HG03521 (cell line): ENCODE measurements at regions not wholly inside any gene's neighbourhood (a gene's known extent, or its start where the extent isn't known, plus 50 kb on each side); places are given as distances from the start of the nearest gene placed in this dataset.

Experiments
- ATAC-seq: cut with Tn5 transposase; IDR thresholded peaks from one replicate; pipeline ENCODE4 v1.9.1; 2021; ENCODE audit warnings: mild to moderate bottlenecking, moderate library complexity; ENCODE audit not compliant: unreplicated experiment

DNA sequence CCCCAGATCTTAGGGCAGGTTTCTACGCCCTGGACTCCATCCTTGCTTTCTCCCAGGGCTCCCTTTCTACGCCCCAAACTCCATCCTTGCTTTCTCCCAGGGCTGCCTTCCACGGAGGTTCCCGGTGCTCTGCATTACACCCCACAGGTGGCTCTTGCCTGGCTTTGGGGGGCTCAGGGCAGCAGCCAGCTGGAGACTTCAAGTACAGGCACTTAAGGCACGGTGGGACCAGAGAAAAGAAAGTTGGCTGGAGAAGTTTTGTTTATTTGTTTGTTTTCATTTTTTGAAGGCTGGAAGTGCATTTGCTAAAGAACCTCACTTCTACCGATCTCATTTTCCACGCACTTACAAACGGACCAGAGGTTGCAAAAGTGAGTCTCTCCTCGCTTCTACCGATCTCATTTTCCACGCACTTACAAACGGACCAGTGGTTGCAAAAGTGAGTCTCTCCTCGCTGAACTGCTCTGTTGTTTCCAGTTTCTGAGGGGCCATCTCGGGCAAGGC, 103.8 kb upstream of the MED13L start:
- ATAC-seq: no peak

GRCh38 chr12:116381744-116382685, 104.5 kb upstream of the MED13L start:
- ATAC-seq: no peak

DNA sequence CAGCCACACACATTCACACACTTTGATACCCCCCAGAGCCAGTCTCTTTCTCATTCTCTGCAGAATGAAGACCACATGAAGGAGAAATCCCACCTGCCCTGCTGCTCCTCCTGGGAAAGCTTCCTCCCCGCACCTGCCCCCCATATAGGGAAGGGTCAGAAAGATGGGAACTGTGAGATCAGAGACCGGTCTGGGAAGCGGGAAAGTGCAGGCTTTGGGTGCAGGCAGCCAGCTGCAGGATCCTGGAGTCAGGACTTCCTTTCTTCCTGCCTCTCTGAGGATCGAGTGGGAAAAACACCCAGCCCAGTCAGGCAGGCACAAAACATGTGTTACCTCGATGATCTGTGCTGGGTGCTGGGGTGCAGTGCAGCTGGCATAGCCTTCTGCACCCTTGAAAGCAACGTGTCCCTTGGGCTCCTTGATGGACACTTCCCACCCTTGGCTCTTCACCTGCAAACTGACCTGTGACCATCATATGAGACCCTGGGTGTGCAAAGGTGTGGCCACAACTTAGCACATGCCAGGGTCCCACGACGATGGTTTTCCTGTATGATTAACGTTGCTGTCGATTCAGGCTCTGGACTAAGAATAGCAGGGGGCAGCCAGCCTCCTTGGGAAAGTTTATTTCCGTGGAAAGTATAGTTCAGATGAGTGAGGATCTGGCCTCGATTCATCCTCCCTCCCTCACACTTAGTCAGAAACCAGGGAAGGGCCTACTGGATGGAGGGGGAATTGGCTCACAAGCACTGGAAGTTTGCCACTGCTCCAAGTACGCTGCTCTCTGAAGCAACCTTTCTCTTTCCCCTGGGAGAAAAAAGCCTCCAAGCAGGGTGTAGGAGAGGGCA, 105.4 kb upstream of the MED13L start:
- no peak for ATAC-seq

GRCh38 chr12:116384175-116384574, 106.7 kb upstream of the MED13L start:
- no peak for ATAC-seq

DNA sequence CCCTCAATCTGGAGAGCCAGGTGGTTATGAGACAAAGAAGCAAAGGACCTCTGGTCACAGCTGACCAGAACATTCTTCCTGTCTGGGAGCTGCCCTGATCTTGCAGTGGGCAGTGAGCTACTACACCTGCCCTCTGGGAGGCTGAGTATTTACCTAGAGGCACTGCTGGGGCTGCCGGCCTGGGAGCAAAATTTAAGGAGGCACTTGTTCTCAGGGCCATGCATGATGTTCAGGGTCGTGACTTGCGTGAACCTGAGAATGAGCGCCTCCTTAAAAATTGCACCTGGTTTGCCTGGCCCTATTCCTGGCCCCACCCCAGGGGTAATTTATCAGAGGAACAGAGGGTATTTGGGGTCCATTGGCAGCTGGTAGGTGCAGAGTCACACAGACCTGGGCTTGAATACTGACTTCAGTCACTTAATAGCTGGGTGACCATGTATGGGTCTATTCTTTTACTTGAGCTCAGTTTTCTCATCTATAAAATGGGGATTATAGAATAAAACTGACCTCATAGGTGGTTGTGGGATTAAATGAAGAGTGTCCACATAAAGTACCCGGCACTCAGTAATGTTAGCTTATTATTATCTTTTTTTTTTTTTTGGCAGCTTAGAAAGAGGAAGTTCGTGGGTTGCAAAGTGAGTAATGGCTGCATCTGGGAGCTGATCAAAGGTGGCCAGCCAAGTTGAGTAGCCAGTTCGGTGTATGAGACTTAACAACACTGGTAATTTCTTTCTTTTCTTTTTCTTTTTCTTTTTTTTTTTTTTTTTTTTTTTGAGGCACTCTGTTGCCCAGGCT, 107.4 kb upstream of the MED13L start:
- ATAC-seq: no peak

DNA sequence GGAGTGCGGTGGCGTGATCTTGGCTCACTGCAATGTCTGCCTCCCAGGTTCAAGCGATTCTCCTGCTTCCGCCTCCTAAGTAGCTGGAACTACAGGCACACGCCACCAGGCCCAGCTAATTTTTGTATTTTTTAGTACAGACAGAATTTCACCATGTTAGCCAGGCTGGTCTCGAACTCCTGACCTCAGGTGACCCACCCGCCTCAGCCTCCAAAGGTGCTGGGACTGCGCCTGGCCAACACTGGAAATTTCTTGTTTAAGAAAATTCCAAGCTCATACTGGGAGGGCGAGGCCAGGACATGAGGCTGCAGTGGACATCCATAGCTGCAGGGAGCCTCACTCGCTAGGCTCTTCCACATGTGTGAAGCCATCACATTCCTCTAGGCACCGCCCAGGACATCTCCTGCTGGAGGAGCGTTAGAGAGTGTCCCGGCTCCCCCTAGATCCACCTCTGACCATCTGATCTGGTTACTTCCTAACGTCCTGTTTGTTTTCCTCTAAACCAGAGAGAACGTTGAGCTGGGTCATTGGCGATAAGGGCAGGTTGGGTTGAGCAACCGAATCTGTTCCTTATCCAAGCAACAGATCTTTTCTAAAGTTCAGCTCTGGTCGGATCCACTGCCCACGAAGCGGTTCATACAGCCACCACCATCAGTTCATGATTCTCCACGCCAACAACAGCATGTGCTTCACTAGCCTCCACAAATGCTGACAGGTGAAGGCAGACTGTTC, 108.2 kb upstream of the MED13L start:
- ATAC-seq: no peak

DNA sequence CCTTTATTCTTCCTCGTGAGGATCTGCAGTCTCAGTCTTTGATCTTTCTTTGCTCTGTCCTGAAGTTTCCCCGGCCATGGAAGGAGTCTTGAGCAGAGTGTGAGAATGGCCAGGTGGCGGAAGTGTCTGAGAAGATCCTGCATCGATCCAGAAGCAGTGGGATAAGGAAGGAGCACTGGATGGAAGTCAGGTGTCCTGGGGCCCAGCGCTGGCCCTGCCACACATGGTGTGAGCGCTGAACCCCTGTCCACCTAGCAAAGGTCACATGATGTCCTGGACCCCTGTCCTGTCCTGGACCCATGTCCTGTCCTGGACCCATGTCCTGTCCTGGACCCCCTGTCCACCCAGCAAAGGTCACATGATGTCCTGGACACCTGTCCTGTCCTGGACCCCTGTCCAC, 111.8 kb upstream of the MED13L start:
- ATAC-seq: no peak

DNA sequence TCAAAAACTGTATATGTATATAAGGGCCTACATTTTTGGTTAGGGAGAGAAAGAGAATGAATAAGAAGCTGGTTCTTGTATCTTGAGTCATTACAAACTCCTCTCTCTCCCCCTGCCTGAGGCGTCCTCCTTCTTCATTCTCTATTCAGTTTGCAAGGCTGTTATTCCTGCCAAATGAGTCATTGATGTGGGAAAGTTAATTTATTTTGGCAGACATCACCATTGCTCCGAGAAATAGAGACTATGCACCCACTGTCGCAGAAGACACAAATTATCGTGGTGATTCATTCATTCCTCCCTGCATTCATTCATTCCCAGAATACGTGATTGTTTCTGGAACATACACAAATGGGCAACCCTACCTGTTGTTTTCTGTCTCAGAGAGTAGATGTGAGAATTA, 112.5 kb upstream of the MED13L start:
- ATAC-seq: no peak

DNA sequence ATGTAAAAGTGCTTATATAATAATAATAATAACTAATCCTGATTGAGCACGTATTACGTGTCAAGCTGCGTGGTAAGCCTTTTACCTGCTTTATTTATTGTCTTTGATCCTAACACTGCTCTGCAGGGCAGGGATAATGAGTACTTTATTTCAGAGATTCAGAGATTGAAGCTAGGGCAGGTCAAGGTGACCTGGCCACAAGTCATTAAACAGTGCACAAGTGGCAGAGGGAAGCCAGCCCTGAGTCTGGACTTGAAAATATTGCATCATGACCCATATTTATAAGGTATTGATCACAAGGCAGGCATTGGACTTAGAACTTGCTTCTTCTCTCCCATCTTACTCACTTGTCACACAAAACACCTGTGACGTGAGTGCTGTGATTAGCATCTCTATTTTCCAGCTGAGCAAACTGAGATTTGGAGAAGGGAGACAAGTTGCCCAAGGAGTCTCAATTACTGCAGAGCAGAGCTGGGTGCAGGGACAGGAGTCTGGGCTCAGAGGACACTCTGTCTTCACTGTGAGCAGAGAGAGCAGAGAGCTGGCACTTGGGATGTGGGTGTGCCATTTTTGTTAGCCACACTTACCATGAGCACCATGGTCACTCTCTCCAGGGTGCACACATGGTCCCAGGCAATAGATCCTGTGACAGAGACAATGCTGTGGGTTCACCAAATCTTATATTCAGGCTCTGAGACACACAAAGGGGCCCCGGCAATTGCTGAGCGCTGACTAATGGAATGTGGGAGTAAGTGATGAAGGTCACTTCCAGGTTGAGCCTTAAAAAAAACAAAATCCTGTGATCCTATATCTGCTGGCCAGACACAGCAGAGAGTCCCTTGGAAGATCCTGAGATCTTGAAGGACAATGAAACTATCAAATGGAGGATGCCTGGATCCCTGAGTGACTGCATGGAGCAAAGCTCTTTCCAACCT, 113.2 kb upstream of the MED13L start:
- no peak for ATAC-seq

GRCh38 chr12:116391501-116391900, 114.0 kb upstream of the MED13L start:
- no peak for ATAC-seq

- no peak for ATAC-seq
Observed at GRCh38 chr12:116392061-116392460, 114.6 kb upstream of the MED13L start.

GRCh38 chr12:116393255-116393654, 115.8 kb upstream of the MED13L start:
- ATAC-seq: no peak

DNA sequence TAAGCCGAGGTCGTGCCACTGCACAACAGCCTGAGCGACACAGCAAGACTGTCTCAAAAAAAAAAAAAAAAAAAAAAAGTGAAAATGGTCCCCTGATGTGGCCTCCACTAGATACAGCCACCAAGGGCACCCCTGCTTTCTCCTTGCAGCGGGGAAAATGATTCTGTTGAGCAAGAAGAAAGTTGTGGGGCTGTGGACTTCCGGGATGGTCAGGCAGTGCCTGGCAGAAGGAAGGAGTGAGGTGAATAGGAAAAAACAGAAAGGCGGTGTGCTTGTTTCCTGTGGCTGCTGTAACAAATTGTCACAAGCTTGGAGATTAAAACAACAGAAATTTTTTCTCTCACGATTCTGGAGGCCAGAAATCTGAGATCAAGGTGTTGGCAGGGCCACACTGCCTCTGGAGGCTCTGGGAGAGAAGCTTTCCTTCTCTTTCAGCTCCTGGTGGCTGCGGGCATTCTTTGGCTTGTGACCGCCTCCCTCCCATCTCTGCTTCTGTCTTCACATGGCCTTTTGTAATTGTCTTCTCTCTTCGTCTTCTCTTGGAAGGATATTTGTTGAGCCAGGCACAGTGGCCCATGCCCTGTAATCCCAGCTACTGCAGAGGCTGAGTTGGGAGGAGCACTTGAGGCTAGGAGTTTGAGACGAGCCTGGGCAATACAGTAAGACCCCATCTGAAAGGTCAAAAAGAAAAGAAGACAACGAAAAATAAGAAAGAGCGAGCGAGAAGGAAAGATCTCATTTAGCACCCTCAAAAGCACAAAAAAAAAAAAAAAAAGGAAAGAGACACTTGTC, 116.6 kb upstream of the MED13L start:
- ATAC-seq: no peak

DNA sequence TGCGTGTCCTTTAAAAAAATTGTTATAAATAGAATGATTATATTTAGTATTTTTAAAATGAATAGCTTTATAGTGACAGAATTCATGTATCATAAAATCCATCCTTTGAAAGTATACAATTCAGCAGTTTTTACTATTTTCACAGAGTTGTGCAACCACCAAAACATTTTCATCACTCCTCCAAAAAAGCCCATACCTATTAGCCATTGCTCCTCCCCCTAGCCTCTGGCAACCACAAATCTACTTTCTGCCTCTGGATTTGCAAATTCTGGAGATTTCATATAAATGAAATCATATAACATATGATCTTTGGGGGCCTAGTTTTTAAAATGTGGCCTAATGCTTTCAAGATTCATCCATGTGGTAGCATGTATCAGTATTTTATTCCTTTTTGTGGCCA, 117.9 kb upstream of the MED13L start:
- ATAC-seq: no peak

DNA sequence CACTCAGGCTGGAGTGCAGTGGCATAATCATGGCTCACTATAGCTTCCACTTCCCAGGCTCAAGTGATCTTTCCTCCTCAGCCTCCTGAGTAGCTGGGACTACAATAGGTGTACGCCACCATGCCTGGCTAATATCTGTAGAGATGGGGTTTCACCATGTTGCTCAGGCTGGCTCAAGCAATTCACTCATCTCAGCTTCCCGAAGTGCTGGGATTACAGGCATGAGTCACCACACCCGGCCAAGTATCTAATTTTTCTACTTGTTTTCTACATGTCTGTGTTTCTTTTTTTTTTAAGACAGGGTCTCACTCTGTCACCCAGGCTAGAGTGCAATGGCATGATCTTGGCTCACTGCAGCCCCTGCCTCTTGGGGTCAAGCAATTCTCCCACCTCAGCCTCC, 119.7 kb upstream of the MED13L start:
- no peak for ATAC-seq

GRCh38 chr12:116398193-116398592, 120.7 kb upstream of the MED13L start:
- no peak for ATAC-seq

- ATAC-seq: no peak
Observed at GRCh38 chr12:116399055-116399454, 121.6 kb upstream of the MED13L start.

DNA sequence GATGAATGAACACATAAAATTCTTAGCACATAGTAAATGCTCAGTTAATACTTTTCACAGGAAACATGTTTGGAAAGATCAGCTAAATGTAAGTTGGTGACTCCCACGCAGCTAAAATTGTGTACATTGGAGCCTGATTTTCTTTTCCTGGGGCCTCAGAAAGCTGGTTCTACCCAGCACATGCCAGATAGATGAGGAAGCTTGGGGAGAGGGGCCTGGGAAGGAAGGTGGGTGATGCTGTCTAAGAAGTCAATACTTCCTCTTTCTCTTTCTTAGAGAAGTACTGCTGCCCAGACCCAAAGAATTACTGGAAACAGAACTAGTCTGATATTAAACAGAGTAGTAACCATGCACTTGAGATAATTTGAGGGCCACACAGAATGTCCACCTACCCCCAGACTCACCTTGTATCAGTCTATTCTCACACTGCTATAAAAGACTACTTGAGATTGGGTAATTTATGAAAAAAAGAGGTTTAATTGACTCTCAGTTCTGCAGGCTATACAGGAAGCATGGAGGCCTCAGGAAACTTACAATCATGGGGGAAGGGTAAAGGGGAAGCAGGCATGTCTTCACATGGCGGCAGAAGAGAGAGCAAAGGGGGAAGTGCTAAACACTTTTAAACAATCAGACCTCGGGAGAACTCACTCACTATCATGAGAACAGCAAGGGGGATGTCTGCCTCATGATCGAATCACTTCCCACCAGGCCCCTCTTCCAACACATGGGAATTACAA, 123.3 kb upstream of the MED13L start:
- ATAC-seq: no peak
